HG02759 (cell line): ENCODE measurements at regions not wholly inside any gene's neighbourhood (a gene's known extent, or its start where the extent isn't known, plus 50 kb on each side); places are given as distances from the start of the nearest gene placed in this dataset.

ENCODE experiments used
- ATAC-seq: cut with Tn5 transposase; IDR thresholded peaks from one replicate; pipeline ENCODE4 v1.9.1; 2021; ENCODE audit warnings: mild to moderate bottlenecking, moderate library complexity; ENCODE audit not compliant: unreplicated experiment

- ATAC-seq, result no peak
These were observed 203.3 kb upstream of the LPP start for GRCh38 chr3:187950671-187951070.

DNA sequence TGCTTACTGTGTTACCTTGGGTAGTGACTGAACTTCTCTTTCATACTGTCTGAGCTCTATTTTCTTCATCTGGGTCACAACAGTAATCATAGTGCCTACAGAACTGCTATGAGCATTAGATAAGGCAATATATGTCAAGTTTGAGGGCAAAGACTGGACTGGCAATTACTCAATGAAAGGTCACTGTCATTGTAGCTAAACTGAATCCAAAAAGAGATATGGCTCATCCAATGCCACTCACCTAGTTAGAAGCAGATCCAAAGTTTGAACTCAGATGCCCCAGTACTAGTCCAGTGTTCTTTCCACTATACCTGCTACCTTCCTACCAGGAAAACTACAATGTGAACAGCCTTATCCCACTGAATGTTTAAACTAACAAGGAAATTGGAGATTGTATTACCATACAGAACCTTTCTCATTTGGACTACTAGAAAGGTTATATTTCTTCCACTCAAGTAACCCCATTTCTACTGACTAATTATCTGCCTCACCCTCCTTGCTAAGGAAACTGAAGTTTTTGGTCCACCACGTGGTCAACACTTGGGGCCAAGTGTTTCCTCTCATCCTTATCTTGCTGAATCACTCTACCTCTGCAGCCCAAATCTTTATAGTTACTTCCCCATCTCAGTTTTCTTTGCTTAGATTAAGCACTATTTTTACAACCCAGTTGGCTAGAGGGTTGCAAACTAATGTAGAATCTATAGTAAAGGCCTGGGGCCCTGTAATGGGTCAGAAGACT lies 202.3 kb upstream of the LPP start:
- no peak for ATAC-seq

- no peak for ATAC-seq
These were observed 201.1 kb upstream of the LPP start for GRCh38 chr3:187952849-187953248.

- no peak for ATAC-seq
These were observed 199.5 kb upstream of the LPP start for GRCh38 chr3:187954516-187954872.

- ATAC-seq, result no peak
These were observed 198.9 kb upstream of the LPP start for GRCh38 chr3:187954873-187955586.

- no peak for ATAC-seq
These were observed 198.4 kb upstream of the LPP start for GRCh38 chr3:187955587-187955952.

GRCh38 chr3:187957165-187957581 lies 196.8 kb upstream of the LPP start:
- no peak for ATAC-seq

DNA sequence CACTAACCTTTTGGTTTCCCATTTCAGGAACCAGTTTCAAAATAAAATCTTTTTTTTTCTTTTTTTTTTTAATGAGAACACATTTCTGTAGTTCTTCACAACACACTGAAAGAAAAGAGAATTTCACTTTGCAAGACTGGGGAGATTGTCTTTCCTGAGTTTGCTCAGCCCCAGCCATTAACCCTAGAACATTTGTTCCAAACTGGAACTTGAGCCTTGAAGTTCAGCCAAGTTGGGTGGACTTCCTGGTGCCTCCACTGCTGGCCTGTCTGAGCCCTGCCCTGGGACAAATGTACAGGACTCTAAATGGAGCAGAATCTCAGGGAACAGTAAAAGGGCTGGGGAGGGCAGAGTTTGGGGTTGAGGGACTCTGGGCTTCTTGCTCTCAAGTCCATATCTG lies 196.4 kb upstream of the LPP start:
- no peak for ATAC-seq

DNA sequence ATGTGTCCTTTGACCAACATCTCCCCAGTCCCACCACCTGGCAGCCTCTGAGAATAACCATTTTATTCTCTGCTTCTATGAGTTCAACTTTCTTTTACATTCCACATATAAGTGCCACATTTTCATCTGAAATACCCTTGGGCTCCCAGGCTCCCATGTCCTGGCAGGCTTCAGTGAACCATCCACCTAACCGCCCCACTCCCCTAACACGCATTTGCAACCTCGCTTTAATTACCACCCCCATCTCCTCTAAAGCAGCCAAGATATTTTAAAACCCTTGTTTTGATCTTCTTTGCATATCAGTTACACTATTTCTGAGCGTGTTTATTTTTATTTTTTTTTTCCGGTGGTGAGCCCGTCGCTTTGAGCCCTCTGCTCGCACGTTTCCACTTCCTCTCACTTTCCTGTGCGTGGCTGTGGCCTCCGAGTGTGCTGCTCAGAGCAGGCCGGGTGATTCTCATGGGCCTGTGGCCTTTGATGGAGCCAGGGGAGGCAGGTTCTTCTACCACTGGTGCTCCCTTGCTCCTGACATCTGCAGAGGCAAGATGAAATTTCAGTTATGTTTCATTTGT lies 195.4 kb upstream of the LPP start:
- no peak for ATAC-seq

GRCh38 chr3:187960820-187961219 lies 193.1 kb upstream of the LPP start:
- ATAC-seq, result no peak

GRCh38 chr3:187961366-187961765 lies 192.6 kb upstream of the LPP start:
- no peak for ATAC-seq

DNA sequence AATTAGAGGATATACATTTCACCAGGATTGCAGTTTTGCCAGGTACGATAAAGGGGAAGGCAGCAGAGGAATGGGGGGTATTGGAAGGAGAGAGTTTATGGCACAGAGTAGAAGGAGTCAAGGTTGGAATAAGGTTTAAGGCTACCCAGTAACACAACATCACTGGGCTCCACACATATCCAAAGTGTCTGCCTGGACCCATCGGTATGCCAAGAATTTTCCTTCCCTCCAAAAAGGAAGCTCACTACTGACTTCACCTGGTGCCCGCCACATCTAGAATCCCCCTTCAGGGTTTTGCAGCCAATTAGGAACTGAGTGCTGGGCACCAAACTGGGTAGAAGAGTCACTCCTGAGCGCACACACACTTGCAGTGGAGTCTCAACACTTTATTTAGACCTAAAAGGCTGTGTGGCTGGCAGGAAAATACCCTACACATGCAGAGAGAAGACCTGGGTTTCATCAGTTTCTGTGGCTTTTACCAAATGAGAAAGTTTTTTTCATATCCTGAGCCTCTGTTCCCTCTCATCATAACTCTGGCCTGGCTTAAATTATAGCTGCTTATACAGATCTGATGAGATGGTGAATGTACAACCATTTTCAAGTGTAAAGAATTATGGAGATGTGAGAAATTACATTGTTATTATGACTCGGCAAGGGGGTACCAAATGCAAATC lies 190.8 kb upstream of the LPP start:
- no peak for ATAC-seq

GRCh38 chr3:187963677-187964385 lies 190.1 kb upstream of the LPP start:
- ATAC-seq, result no peak

- no peak for ATAC-seq
These were observed 189.2 kb upstream of the LPP start for GRCh38 chr3:187964760-187965159.

DNA sequence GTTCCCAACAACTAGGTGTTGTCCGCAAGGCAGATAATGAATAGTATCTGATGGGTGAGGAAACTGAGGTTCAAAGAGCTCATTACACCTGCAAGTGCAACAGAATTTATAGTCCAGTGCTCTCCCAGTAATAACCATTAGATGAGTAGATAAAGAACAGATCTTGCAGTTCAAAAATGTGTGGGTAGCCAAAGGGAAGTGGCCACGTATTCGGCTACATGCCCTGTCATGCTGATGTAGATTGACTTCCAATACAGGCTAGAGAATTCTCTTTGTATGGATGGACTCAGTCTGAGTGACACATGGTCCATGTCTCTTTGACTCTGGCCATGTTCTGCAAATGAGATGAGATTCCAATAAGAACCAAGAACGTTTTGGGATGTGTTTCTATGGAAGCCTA lies 187.9 kb upstream of the LPP start:
- no peak for ATAC-seq

GRCh38 chr3:187966636-187967406 lies 187.1 kb upstream of the LPP start:
- no peak for ATAC-seq

GRCh38 chr3:187967993-187968392 lies 186.0 kb upstream of the LPP start:
- ATAC-seq, result no peak

DNA sequence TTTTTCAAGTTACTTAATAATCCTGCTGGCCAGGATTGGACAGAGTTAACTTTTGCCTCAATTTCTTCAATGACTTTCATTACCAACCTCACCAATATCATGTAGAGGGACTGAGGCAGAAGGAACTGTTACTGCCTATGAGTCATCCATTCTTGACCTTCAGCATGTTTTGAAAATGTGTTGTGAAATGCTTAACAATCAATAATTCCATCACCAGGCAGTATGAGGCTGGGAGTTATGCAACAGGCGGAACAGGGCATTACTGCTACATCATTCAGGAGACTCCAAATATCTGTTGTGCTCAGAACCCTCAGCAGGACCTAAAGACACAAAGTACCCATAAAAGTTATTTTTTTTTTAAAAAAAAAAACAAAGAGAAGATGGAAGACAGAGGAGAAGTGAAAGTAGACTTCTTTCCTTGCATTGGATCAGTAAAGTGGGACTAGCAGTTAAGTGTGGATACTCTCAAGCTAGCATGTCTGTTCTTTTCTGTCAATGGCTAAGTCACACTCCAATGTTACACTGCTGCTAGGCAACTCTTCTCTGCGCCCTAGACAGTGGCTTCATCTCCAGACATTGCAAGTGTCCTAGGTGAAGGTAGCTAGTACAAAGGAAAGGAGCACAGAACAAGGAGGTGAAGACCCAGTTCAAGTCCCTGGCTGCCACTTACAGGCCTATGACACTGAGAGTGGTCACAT lies 184.9 kb upstream of the LPP start:
- ATAC-seq, result no peak

DNA sequence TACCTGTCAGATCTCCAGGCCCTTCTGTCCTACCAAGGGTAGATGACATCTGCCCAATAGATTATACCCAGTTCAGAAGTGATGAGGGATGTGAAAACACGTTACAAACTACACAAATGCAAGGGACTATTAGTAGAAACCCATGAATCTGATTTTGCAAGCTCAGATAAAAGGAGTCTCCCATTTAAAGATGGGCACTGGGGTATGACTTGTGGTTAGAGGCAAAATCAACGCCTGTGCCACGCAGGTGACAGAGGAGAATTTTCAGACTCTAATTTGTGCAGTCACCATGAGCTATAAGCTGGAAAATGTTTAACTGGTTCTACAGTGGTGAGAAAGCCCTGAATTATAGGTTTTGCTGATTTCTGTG lies 184.4 kb upstream of the LPP start:
- no peak for ATAC-seq

GRCh38 chr3:187970106-187970505 lies 183.9 kb upstream of the LPP start:
- ATAC-seq, result no peak
